ENCODE measurements at regions not wholly inside any gene's neighbourhood (a gene's known extent, or its start where the extent isn't known, plus 50 kb on each side); places are given as distances from the start of the nearest gene placed in this dataset.

DNA sequence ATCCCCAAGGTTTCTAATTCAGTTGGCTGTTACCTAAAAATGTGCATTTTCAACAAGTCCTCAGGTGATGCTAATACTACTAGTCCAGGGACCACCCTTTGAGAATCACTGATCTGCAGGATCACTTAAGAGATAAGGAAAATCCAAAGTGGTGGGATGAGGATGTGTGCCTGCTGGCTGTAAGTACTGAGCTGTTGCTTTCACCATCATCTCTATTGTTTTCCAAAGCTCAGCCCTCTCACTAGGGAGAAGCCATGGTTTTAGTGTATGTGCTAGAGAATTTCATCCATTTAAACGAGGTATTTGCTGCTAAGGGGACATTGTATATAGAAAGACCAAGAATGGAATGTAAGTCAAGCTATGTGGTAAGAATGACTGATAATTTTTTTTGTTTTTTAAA lies 202.3 kb downstream of the KIF21A start:
- no peaks in the 10 kb centered on the region for H3K9me3 ChIP-seq (ENCODE audit: low read length)
- no peaks in the 10 kb centered on the region for H3K36me3 ChIP-seq (ENCODE audit: insufficient read depth, low read length)
- no peak overlapping the region for H3K27ac ChIP-seq (ENCODE audit: low read length)
- no peak overlapping the region for H2AFZ ChIP-seq (ENCODE audit: low read depth, low read length)
- no peaks in the 10 kb centered on the region for H3K79me2 ChIP-seq (replicated peaks; ENCODE audit: insufficient read depth, low read length)
- no peak overlapping the region for H3K9ac ChIP-seq (ENCODE audit: low read length)
- no peaks in the 10 kb centered on the region for H4K20me1 ChIP-seq (ENCODE audit: insufficient read depth)
- no peaks in the 10 kb centered on the region for H3K9me2 ChIP-seq (ENCODE audit: insufficient read depth, low read length)
- H3K4me3 ChIP-seq (ENCODE audit: low read length): no peak overlapping the region
- TF ChIP-seq, protein P1, sequence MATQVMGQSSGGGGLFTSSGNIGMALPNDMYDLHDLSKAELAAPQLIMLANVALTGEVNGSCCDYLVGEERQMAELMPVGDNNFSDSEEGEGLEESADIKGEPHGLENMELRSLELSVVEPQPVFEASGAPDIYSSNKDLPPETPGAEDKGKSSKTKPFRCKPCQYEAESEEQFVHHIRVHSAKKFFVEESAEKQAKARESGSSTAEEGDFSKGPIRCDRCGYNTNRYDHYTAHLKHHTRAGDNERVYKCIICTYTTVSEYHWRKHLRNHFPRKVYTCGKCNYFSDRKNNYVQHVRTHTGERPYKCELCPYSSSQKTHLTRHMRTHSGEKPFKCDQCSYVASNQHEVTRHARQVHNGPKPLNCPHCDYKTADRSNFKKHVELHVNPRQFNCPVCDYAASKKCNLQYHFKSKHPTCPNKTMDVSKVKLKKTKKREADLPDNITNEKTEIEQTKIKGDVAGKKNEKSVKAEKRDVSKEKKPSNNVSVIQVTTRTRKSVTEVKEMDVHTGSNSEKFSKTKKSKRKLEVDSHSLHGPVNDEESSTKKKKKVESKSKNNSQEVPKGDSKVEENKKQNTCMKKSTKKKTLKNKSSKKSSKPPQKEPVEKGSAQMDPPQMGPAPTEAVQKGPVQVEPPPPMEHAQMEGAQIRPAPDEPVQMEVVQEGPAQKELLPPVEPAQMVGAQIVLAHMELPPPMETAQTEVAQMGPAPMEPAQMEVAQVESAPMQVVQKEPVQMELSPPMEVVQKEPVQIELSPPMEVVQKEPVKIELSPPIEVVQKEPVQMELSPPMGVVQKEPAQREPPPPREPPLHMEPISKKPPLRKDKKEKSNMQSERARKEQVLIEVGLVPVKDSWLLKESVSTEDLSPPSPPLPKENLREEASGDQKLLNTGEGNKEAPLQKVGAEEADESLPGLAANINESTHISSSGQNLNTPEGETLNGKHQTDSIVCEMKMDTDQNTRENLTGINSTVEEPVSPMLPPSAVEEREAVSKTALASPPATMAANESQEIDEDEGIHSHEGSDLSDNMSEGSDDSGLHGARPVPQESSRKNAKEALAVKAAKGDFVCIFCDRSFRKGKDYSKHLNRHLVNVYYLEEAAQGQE (IDR thresholded peaks at IDR 0.05; ENCODE audit: borderline replicate concordance): no peak
- TF ChIP-seq RAD21 (conservative IDR thresholded peaks at IDR 0.05) (no peak), TAF1 (IDR thresholded peaks at IDR 0.05; ENCODE audit: low read depth) (no peak), SMC3 (conservative IDR thresholded peaks at IDR 0.05; ENCODE audit: poor library complexity) (no peak), EP300 (conservative IDR thresholded peaks at IDR 0.05; ENCODE audit: poor library complexity, severe bottlenecking) (no peak), POLR2AphosphoS5 (IDR thresholded peaks at IDR 0.05) (no peak), MXI1 (conservative IDR thresholded peaks at IDR 0.05; ENCODE audit: poor library complexity, severe bottlenecking) (no peak), EZH2 (IDR thresholded peaks at IDR 0.05; ENCODE audit: borderline replicate concordance, insufficient read depth, low read length, poor library complexity, severe bottlenecking) (no peak)
- TF ChIP-seq, protein P2, sequence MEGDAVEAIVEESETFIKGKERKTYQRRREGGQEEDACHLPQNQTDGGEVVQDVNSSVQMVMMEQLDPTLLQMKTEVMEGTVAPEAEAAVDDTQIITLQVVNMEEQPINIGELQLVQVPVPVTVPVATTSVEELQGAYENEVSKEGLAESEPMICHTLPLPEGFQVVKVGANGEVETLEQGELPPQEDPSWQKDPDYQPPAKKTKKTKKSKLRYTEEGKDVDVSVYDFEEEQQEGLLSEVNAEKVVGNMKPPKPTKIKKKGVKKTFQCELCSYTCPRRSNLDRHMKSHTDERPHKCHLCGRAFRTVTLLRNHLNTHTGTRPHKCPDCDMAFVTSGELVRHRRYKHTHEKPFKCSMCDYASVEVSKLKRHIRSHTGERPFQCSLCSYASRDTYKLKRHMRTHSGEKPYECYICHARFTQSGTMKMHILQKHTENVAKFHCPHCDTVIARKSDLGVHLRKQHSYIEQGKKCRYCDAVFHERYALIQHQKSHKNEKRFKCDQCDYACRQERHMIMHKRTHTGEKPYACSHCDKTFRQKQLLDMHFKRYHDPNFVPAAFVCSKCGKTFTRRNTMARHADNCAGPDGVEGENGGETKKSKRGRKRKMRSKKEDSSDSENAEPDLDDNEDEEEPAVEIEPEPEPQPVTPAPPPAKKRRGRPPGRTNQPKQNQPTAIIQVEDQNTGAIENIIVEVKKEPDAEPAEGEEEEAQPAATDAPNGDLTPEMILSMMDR (IDR thresholded peaks at IDR 0.05; ENCODE audit: poor library complexity, severe bottlenecking): no peak
- no peaks in the 10 kb centered on the region for H3F3A ChIP-seq (ENCODE audit: insufficient read depth, low read length, poor library complexity, severe bottlenecking)
- H3K4me2 ChIP-seq (ENCODE audit: low read length): no peak overlapping the region
- H3K27me3 ChIP-seq (ENCODE audit: insufficient read depth, low read depth, low read length): no peaks in the 10 kb centered on the region

DNA sequence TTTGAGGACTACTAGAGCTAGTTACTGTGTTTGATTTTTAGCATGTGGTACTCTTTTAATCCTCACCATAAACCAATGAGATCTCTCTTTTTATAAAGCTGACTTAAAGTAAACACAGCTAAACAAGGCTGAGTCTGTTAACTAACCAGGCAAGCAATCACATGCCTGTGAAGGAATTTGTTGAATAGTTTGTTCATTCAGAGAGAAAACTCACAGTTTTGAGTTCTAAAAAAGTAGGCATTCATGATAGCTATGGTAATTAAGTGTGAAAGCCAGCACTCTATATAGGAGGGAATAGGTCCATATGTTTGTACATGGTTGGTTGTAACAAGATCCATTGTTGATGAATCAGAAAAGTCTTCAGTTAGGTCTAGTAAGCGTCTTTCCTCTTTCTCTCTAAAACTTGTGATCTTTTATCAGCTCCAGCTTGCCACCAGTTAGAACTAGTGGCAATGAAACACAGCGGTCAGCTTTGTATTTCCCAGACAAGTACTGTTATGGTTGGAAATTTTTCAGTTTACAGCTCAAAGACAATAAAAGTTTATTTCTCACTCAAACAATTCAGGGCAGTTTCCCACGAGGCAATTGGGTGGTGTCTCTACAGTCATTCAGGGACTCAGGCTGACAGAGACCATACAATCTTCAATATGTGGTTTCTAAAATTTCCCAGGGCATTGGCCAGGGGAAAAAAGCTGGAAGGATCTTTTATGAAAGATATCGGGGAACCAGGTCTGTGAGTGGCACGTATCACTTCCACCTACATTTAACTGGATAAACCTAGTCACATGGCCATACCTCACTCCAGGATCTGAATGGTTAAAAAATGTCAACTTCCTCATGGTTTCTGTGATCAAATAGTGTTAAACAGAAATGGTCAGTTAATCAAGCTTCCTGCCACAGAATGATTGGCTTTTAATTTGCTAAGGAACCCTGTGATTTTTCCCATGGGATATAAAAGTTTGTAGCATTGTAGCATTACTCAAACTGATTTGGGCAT lies 203.1 kb downstream of the KIF21A start:
- Histone ChIP-seq H3K27ac (ENCODE audit: low read length) (no peak overlapping the region), H3F3A (ENCODE audit: insufficient read depth, low read length, poor library complexity, severe bottlenecking) (no peaks in the 10 kb centered on the region), H3K79me2 (replicated peaks; ENCODE audit: insufficient read depth, low read length) (no peaks in the 10 kb centered on the region), H3K9me3 (ENCODE audit: low read length) (no peaks in the 10 kb centered on the region), H3K4me2 (ENCODE audit: low read length) (no peak overlapping the region), H3K4me3 (ENCODE audit: low read length) (no peak overlapping the region), H3K9me2 (ENCODE audit: insufficient read depth, low read length) (no peaks in the 10 kb centered on the region), H3K36me3 (ENCODE audit: insufficient read depth, low read length) (no peaks in the 10 kb centered on the region), H3K9ac (ENCODE audit: low read length) (no peak overlapping the region), H3K27me3 (ENCODE audit: insufficient read depth, low read depth, low read length) (no peaks in the 10 kb centered on the region), H4K20me1 (ENCODE audit: insufficient read depth) (no peaks in the 10 kb centered on the region), H2AFZ (ENCODE audit: low read depth, low read length) (no peak overlapping the region)
- no peak for TF ChIP-seq EP300 (conservative IDR thresholded peaks at IDR 0.05; ENCODE audit: poor library complexity, severe bottlenecking)
- no peak for TF ChIP-seq TAF1 (IDR thresholded peaks at IDR 0.05; ENCODE audit: low read depth)
- TF ChIP-seq EZH2 (IDR thresholded peaks at IDR 0.05; ENCODE audit: borderline replicate concordance, insufficient read depth, low read length, poor library complexity, severe bottlenecking): no peak
- TF ChIP-seq POLR2AphosphoS5 (IDR thresholded peaks at IDR 0.05): no peak
- TF ChIP-seq RAD21 (conservative IDR thresholded peaks at IDR 0.05): no peak
- TF ChIP-seq, protein P1 (IDR thresholded peaks at IDR 0.05; ENCODE audit: borderline replicate concordance): no peak
- TF ChIP-seq, protein P2 (IDR thresholded peaks at IDR 0.05; ENCODE audit: poor library complexity, severe bottlenecking): no peak
- TF ChIP-seq MXI1 (conservative IDR thresholded peaks at IDR 0.05; ENCODE audit: poor library complexity, severe bottlenecking): no peak
- TF ChIP-seq SMC3 (conservative IDR thresholded peaks at IDR 0.05; ENCODE audit: poor library complexity): no peak
